CD14-positive monocyte (primary cell): ENCODE measurements at regions not wholly inside any gene's neighbourhood (a gene's known extent, or its start where the extent isn't known, plus 50 kb on each side); places are given as distances from the start of the nearest gene placed in this dataset.
"Not testable (repeated sequence)": the region's sequence is repeated elsewhere in the genome, so short reads cannot be mapped to it uniquely, and the experiment has no call there.

Source experiments
- DNase-seq, 3 donors: peaks; one replicate each; pipeline ENCODE4 v3.0.0-alpha.2; 2011 to 2022
- H2AFZ ChIP-seq: 2 replicates; pipeline ENCODE4 v1.6.0; 2012; ENCODE audit warnings: mild to moderate bottlenecking, low read depth, low read length, inconsistent platforms; ENCODE audit not compliant: insufficient read depth, poor library complexity, severe bottlenecking
- H3K27ac ChIP-seq, 2 donors: 1 replicate in 1 of 2; 2 replicates in 1 of 2; pipeline ENCODE4 v1.5.1; 2012 to 2013; ENCODE audit warnings: low read length in 2 of 2, control low read depth in 1 of 2, inconsistent platforms in 1 of 2, low read depth in 1 of 2, mild to moderate bottlenecking in 1 of 2
- H3K27me3 ChIP-seq, 2 donors: one replicate each; pipeline versions ENCODE4 v1.6.0 to v1.6.1; 2011 to 2013; ENCODE audit warnings: low read length in 2 of 2; ENCODE audit not compliant: control insufficient read depth in 2 of 2, insufficient read depth in 2 of 2
- H3K36me3 ChIP-seq, 2 donors: replicated peaks in 1 of 2; 1 replicate in 1 of 2; 2 replicates in 1 of 2; pipeline versions ENCODE4 v1.5.1 to v1.6.1; 2012 to 2013; ENCODE audit warnings: low read length in 2 of 2, control low read depth in 1 of 2, inconsistent platforms in 1 of 2, mild to moderate bottlenecking in 1 of 2; ENCODE audit not compliant: insufficient read depth in 2 of 2, control insufficient read depth in 1 of 2
- H3K4me1 ChIP-seq, 2 donors: 1 replicate in 1 of 2; 2 replicates in 1 of 2; pipeline versions ENCODE4 v1.5.1 to v1.6.1; 2012 to 2013; ENCODE audit warnings: low read length in 2 of 2, control low read depth in 1 of 2, inconsistent platforms in 1 of 2, mild to moderate bottlenecking in 1 of 2, moderate library complexity in 1 of 2; ENCODE audit not compliant: insufficient read depth in 2 of 2, control insufficient read depth in 1 of 2
- H3K4me2 ChIP-seq: replicated peaks from 2 replicates; pipeline ENCODE3; 2012; ENCODE audit warnings: low read length, moderate library complexity, mild to moderate bottlenecking; ENCODE audit not compliant: poor library complexity, severe bottlenecking; ENCODE audit errors: extremely low read depth
- H3K4me3 ChIP-seq, 3 experiments: fragments of 200-600 bp in 1 of 3; sonication (generic) in 1 of 3; replicated peaks in 1 of 3; 1 replicate in 2 of 3; 2 replicates in 1 of 3; pipeline ENCODE4 v1.5.1; 2011 to 2013; ENCODE audit warnings: low read length in 3 of 3, mild to moderate bottlenecking in 3 of 3, control low read depth in 2 of 3, low read depth in 2 of 3, inconsistent platforms in 1 of 3, moderate library complexity in 1 of 3
- H3K79me2 ChIP-seq: 2 replicates; pipeline ENCODE4 v1.6.0; 2012; ENCODE audit warnings: mild to moderate bottlenecking, control low read depth, inconsistent platforms, low read length, moderate library complexity; ENCODE audit not compliant: insufficient read depth
- H3K9ac ChIP-seq: 2 replicates; pipeline ENCODE4 v1.6.0; 2017; ENCODE audit warnings: low read length, mild to moderate bottlenecking; ENCODE audit not compliant: insufficient read depth, poor library complexity, severe bottlenecking
- H3K9me3 ChIP-seq, 2 donors: replicated peaks in 1 of 2; 1 replicate in 1 of 2; 2 replicates in 1 of 2; pipeline versions ENCODE4 v1.5.1 to v1.6.1; 2012 to 2013; ENCODE audit warnings: low read length in 2 of 2, control low read depth in 1 of 2; ENCODE audit not compliant: control insufficient read depth in 1 of 2, insufficient read depth in 1 of 2
- H4K20me1 ChIP-seq: 2 replicates; pipeline ENCODE4 v1.6.0; 2012; ENCODE audit warnings: mild to moderate bottlenecking, low read length, control low read depth, moderate library complexity; ENCODE audit not compliant: insufficient read depth
- H3K27ac Mint-ChIP-seq, 7 donors: one replicate each; pipeline ENCODE4 v1.8.0; 2020; ENCODE audit warnings: mild to moderate bottlenecking in 7 of 7, mixed read lengths in 7 of 7, moderate library complexity in 6 of 7, inconsistent platforms in 2 of 7
- H3K27me3 Mint-ChIP-seq, 3 donors: one replicate each; pipeline ENCODE4 v1.8.0; 2021 to 2022; ENCODE audit warnings: low read depth in 3 of 3, mild to moderate bottlenecking in 3 of 3, mixed read lengths in 3 of 3, moderate library complexity in 3 of 3, inconsistent platforms in 1 of 3
- H3K36me3 Mint-ChIP-seq, 2 donors: one replicate each; pipeline ENCODE4 v1.8.0; 2020; ENCODE audit warnings: mixed read lengths in 2 of 2, inconsistent platforms in 1 of 2, mild to moderate bottlenecking in 1 of 2
- H3K4me1 Mint-ChIP-seq: one replicate; pipeline ENCODE4 v1.8.0; 2020; ENCODE audit warnings: mild to moderate bottlenecking, mixed read lengths
- H3K4me3 Mint-ChIP-seq, 2 donors: one replicate each; pipeline ENCODE4 v1.8.0; 2020; ENCODE audit warnings: mild to moderate bottlenecking in 2 of 2, mixed read lengths in 2 of 2, moderate library complexity in 1 of 2
- H3K9me3 Mint-ChIP-seq, 7 donors: one replicate each; pipeline ENCODE4 v1.8.0; 2020 to 2022; ENCODE audit warnings: mixed read lengths in 7 of 7, mild to moderate bottlenecking in 6 of 7, moderate library complexity in 6 of 7, inconsistent platforms in 2 of 7
- WGBS: methylation state at CpG from one replicate; pipeline ENCODE4 v1.1.5; 2013; ENCODE audit warnings: missing lambda C conversion rate; ENCODE audit not compliant: insufficient coverage; 5-methylcytosine and 5-hydroxymethylcytosine counted together
- intact Hi-C, 2 donors: fragments of 100-400 bp; cut with micrococcal nuclease; formaldehyde crosslinking; loops; one replicate each; pipeline versions ENCODE4 v1.15.0 to v1.15.1; 2023
- TF ChIP-seq, protein P1 (sequence below): fragments of 200-600 bp; IDR thresholded peaks from one replicate; pipeline ENCODE4 v1.8.0; 2022; ENCODE audit warnings: antibody characterized with exemption, mild to moderate bottlenecking

DNA sequence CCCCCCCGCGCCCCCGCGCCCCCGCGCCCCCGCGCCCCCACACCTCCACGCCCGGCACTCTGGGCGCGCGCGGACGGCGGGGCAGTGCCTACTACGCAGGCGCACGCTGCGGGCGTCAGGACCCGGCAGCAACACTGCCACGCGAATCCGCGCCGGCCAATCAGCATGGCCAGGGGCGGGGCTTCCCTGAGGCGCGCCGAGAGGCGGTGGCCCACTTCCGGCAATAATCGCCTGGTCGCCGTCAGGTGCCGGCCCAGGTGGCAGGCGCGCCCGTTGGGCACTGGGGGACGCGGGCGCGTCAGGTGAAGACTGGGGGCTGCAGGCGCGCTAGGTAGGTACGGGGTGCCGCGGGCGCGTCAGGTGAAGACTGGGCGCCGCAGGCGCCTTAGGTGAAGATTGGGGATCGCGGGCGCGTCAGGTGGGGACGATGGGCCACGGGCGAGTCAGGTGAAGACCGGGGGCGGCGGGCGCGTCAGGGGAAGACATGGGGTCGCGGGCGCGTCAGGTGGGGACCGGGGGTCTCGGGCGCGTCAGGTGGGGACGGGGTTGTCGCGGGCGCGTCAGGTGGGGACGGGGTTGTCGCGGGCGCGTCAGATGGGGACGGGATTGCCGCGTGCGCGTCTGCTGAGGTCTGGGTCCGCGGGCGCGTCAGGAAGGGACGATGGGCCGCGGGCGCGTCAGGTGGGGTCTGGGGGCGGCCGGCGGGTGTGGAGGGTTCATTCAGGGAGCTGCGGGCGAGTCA lies 219.1 kb downstream of the RTP5 start:
- Histone ChIP-seq H3K36me3 (no peaks in the 10 kb centered on the region), H3K27ac (peak overlapping the region in 1 of 2 donors; percentile 84), H3K4me2 (peak overlapping the region; percentile 68), H4K20me1 (peaks cover 13% of the 10 kb centered on the region), H3K4me3 (peak overlapping the region; percentile 60 to 83 (median 79)), H3K27me3 (no peaks in the 10 kb centered on the region), H3K4me1 (peaks cover 51 to 65% of the 10 kb centered on the region in 2 donors), H3K9ac (peak overlapping the region; percentile 87), H2AFZ (peak overlapping the region; percentile 85), H3K79me2 (peaks cover 55% of the 10 kb centered on the region), H3K9me3 (no peaks in the 10 kb centered on the region)
- Mint-ChIP-seq H3K4me1 (peaks cover 63% of the 10 kb centered on the region), H3K27ac (peak overlapping the region; percentile 78 to 99 (median 85)), H3K36me3 (peaks cover 3 to 9% of the 10 kb centered on the region in 2 donors), H3K27me3 (no peaks in the 10 kb centered on the region), H3K4me3 (peak overlapping the region; percentile 82 to 85), H3K9me3 (peaks cover 0 to 2% (median 0%) of the 10 kb centered on the region in 7 donors)
- under 1% methylated on average over 84 of the region's 103 CpGs for WGBS
- intact Hi-C loops = loop anchor here in 1 of 2 donors (5.0 kb wide), 1 partner anchor 116 kb away; no protein-coding TSS in a partner anchor
- TF ChIP-seq, protein P1, sequence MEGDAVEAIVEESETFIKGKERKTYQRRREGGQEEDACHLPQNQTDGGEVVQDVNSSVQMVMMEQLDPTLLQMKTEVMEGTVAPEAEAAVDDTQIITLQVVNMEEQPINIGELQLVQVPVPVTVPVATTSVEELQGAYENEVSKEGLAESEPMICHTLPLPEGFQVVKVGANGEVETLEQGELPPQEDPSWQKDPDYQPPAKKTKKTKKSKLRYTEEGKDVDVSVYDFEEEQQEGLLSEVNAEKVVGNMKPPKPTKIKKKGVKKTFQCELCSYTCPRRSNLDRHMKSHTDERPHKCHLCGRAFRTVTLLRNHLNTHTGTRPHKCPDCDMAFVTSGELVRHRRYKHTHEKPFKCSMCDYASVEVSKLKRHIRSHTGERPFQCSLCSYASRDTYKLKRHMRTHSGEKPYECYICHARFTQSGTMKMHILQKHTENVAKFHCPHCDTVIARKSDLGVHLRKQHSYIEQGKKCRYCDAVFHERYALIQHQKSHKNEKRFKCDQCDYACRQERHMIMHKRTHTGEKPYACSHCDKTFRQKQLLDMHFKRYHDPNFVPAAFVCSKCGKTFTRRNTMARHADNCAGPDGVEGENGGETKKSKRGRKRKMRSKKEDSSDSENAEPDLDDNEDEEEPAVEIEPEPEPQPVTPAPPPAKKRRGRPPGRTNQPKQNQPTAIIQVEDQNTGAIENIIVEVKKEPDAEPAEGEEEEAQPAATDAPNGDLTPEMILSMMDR = no peak
- DNase-seq = peak; percentile 79 to 90 (median 88)

DNA sequence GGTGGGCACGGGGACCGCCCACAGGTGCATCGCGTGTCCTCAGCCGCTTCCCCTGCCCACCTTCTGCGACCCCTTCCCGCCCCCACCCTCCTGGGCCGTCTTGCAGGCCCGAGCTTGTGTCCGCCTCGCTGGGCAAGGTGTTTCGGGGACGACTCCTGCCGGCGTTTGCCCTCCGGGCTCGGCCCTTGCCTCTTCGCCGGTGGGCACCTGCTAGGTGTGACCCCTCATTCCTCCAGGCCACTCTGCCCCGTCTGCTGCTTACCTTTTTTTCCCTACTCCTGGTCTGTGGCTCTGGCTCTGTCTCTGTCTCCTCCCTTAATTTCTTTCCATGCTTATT lies 219.7 kb downstream of the RTP5 start:
- peak overlapping the region; percentile 85 for H2AFZ ChIP-seq
- intact Hi-C loops = loop anchor here in 1 of 2 donors (5.0 kb wide), 1 partner anchor 117 kb away; no protein-coding TSS in a partner anchor
- H3K4me2 ChIP-seq = peak overlapping the region; percentile 68
- H3K27ac Mint-ChIP-seq = peak overlapping the region in 2 of 7 donors; percentile 82 to 99
- H3K79me2 ChIP-seq = peaks cover 61% of the 10 kb centered on the region
- peak overlapping the region; percentile 60 to 83 (median 79) for H3K4me3 ChIP-seq
- peaks cover 18% of the 10 kb centered on the region for H4K20me1 ChIP-seq
- H3K9me3 Mint-ChIP-seq, H3K27me3 Mint-ChIP-seq, H3K27me3 ChIP-seq, H3K9me3 ChIP-seq, H3K36me3 ChIP-seq, DNase-seq: not testable (repeated sequence)
- H3K9ac ChIP-seq = peak overlapping the region; percentile 87
- peaks cover 68% of the 10 kb centered on the region for H3K4me1 Mint-ChIP-seq
- H3K27ac ChIP-seq = peak overlapping the region in 1 of 2 donors; percentile 84
- WGBS = 0% methylated on average over 1 of the region's 20 CpGs
- H3K4me1 ChIP-seq = peaks cover 49 to 62% of the 10 kb centered on the region in 2 donors
- H3K36me3 Mint-ChIP-seq = peaks cover 7 to 13% of the 10 kb centered on the region in 2 donors
- peak overlapping the region; percentile 82 to 85 for H3K4me3 Mint-ChIP-seq

DNA sequence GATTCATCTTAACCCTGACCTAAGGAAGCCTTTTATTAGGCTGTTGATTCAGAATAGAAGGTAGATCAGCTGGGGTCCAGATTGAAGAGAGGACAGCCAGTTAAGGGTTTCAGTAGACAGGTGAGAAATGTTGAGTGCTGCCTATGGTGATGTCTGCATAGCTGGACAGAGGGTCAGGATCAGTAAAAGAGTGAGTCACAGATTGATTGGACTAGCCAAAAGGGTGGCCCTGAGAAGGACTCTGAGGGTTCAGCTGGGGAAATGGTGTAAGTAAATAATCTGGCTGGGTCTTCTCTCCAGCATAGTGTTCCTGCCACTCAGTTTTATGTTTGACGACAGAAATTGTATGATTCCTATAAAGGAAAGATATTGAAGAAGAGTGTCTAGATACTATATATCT lies 227.7 kb downstream of the RTP5 start:
- H4K20me1 ChIP-seq = peaks cover 43% of the 10 kb centered on the region
- H3K27me3 Mint-ChIP-seq, intact Hi-C loops, H3K9me3 Mint-ChIP-seq, DNase-seq, H3K27me3 ChIP-seq, H3K4me2 ChIP-seq, H2AFZ ChIP-seq, H3K4me3 Mint-ChIP-seq, H3K4me3 ChIP-seq, H3K9ac ChIP-seq, H3K9me3 ChIP-seq: not testable (repeated sequence)
- H3K36me3 ChIP-seq = peaks cover 10 to 43% of the 10 kb centered on the region in 2 donors
- peaks cover 27 to 28% of the 10 kb centered on the region in 2 donors for H3K4me1 ChIP-seq
- peak overlapping the region; percentile 4 to 86 (median 63) for H3K27ac Mint-ChIP-seq
- peaks cover 54% of the 10 kb centered on the region for H3K79me2 ChIP-seq
- WGBS = no CpG with 5 or more reads among the region's 1 CpG
- H3K36me3 Mint-ChIP-seq = peaks cover 55 to 57% of the 10 kb centered on the region in 2 donors
- peaks cover 55% of the 10 kb centered on the region for H3K4me1 Mint-ChIP-seq
- H3K27ac ChIP-seq = peak overlapping the region in 1 of 2 donors; percentile 82
